GM21717 (cell line): ENCODE measurements at regions not wholly inside any gene's neighbourhood (a gene's known extent, or its start where the extent isn't known, plus 50 kb on each side); places are given as distances from the start of the nearest gene placed in this dataset.

Experiments used
- ATAC-seq: cut with Tn5 transposase; IDR thresholded peaks from one replicate; pipeline ENCODE4 v1.9.1; 2021; ENCODE audit warnings: mild to moderate bottlenecking, moderate library complexity; ENCODE audit not compliant: unreplicated experiment

DNA sequence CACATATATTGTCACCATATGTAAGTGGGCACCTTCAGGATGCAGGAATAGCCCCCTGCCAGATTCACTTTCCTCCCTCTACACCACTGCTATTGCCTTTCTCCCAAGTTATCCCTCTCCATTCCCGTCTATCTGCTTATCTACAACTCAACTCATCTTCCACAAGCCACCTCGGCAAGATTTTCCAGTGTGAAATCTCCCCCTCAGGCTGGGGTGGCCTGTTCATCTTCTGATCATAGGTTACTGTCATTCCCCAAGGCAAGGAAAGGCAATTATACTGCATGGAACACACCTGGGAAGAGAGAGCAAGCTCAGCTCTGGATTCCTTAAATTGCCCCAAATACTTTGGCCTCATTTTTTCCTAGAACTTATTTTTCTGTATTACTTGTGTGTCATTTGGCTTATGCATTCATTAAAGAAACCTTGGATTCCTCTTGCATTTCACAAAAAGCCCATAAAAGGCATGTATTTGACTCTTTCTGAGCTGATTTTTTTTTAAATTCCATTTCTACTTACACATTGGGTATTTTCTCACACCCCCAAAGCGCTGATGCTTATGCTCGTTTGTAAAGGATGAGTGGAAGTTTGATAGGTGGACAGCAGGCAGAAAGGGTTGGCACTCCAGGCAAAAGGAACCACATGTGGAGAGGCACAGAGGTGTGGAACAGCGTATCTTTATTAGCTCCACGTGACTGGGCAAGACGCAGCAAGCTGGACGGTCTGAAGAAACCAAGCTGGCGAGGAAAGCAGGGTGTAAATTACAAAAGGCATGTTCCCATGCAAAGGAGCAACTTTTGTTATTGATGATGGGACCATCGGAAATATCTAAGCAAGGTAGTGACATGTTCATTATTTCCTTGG, 169.7 kb upstream of the RAB4A start:
- ATAC-seq = no peak

DNA sequence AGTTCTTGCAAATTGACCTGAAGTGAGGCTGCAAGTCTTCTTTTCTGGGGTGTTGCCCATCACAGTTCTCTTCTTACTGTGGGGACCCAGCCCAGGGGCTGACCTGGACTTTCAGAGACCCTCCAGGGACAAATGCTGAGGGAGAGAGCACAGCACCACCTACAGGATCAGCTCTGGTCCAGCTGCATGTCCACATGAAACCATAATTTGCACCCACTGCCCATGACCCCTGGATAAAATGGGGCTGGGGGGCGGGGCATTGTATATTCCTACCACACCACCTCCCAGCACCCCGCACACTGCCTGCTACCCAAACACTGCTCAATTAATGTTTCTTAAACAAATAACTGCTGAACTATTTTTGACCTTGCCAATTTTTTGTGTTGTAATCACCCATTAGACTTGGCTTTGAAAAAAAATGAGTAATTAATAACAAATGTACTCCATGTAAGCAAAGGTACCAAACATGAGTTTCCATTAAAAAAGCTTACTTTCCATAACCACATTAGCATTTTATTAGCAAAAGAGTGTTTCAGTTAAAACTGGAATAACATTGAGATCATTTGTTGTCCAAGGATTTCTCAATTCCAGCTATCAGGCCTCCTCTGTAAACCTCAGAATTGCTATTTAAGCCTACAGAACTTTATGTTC, 168.0 kb upstream of the RAB4A start:
- ATAC-seq = no peak

DNA sequence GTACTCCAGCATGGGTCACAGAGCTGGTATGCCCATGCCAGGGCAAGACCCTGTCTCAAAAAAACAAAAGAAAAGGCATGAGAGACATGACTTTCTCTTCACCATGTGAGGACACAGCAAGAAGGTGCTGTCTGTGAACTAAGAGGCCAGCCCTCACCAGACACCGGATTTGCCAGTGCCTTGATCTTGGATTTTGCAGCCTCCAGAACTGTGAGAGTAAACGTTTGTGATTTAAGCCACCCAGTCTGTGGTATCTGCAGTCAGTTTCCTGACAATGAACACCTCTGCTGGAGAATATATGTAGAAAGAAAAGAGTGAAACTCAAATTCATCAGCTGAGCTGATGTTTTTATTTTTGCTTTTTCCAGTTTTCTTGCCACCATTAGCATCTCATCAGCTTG, 166.3 kb upstream of the RAB4A start:
- no peak for ATAC-seq

GRCh38 chr1:229105109-229105508, 165.8 kb upstream of the RAB4A start:
- no peak for ATAC-seq

GRCh38 chr1:229105822-229106525, 164.9 kb upstream of the RAB4A start:
- ATAC-seq = no peak

- ATAC-seq = no peak
These were observed 164.3 kb upstream of the RAB4A start for GRCh38 chr1:229106526-229107125.

GRCh38 chr1:229107304-229107815, 163.6 kb upstream of the RAB4A start:
- ATAC-seq = no peak

DNA sequence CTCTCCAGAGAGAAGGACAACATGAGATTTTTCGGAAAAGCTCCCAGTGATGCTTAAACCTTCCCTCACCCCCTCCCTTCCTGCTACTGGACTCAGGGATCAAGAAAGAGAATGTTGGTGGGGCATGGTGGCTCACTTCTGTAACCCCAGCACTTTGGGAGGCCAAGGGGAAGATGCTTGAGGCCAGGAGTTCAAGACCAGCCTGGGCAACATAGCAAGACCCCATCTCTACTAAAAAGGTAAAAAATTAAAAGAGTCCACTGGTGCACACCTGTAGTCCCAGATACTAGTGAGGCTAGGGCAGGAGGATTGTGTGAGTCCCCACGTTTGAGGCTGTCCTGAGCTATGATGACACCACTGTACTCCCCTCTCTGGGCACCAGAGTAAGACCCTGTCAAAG, 162.9 kb upstream of the RAB4A start:
- no peak for ATAC-seq

GRCh38 chr1:229108598-229109201, 162.2 kb upstream of the RAB4A start:
- no peak for ATAC-seq

- ATAC-seq = no peak
These were observed 161.6 kb upstream of the RAB4A start for GRCh38 chr1:229109320-229109761.

GRCh38 chr1:229110986-229111385, 159.9 kb upstream of the RAB4A start:
- no peak for ATAC-seq

GRCh38 chr1:229111703-229112319, 159.1 kb upstream of the RAB4A start:
- no peak for ATAC-seq

DNA sequence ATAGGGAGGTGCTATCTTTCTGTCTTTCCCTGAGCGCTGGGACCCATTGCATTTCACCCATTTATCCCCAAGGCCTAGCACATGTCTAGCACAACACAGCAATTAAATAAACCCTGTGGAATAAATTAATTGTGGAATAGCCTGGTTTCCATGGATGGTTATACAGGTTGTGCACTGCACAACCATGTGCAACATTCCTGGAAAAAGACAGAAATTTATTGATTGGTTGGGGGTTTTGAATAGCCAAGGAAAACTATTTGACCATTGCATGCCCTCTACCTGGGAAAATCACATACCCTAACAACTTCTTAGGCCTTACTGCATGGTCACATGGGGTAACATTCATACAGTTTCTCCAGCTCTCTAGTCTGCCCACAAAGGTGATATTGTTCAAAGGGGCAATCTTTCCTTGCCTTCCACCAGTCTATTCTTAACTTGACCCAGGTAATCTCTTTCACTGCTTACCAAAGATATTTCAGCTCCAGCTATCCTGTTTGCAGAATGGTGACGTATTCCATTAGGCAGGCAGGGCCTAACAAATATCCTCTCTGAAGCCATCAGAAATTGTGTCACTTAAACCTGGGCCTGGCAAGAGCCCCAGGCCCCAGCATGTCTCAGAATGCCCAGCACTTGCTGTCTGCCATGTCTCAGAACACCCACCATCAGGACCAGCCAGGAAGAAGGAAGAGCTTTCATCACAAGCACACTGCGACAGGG, 157.9 kb upstream of the RAB4A start:
- no peak for ATAC-seq

DNA sequence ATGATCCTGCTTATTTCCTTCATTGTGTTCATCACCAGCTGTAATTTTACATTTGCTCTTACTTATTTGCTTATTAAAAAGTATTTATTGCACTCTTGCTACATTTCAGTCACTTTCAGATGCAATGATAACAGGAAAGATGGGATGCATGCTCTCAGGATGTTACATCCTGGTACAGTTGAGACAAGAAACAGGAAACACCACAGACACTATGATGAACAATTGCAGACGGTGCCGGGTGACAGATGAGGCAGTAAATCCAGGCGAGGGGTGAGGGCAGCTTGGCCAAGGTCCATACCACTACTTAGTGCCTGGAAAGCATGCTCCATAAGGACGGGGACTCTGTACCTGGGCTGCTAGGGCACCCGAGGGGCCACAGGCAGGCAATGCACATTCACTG, 156.6 kb upstream of the RAB4A start:
- no peak for ATAC-seq

GRCh38 chr1:229114850-229115365, 156.0 kb upstream of the RAB4A start:
- ATAC-seq = no peak

DNA sequence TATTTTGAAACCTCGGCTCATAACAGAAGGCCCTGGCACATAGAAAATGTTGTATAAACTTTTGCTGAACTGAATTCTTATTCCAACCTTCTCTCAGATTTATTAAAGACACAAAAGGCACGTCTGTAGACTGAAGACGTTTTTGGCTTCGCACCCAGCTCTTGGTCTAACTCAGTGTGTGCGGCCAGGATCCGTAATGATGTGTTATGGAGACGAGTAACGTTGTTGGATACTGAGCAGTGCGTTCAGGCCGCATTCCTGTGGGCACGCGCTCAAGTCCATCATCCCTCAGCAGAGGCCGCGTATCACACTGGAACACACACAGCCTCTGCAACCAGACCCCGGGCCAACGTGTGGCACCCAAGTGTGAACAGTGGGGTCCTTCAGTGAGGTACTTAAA, 154.8 kb upstream of the RAB4A start:
- no peak for ATAC-seq

- no peak for ATAC-seq
These were observed 153.1 kb upstream of the RAB4A start for GRCh38 chr1:229117664-229118300.

DNA sequence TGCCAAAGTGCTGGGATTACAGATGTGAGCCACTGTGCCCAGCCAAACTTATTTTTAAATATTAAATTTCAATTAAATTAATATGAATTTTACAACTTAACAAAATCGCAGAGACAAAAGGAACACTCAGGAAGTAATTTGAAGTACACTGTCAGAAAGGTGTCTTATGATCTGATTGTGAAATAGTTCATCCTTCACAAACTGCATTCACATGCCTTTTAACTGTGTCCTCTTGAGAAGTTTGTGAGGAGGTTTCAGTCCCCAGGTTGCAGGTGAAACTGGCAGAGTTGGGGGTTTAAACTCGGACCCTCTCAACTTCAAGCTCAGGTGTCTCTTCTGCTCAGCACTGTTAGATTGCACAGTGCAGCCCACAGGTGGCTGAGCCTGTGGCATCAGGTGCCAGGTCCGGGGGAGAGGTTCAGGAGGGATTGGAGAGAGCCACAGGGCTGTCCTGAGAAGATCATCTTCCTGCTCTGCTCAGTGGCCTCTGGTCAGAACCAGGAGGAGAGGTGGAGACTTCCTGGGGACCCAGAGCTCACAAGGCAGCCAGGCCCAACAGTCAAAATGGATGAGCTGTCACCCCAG, 152.3 kb upstream of the RAB4A start:
- ATAC-seq = no peak

DNA sequence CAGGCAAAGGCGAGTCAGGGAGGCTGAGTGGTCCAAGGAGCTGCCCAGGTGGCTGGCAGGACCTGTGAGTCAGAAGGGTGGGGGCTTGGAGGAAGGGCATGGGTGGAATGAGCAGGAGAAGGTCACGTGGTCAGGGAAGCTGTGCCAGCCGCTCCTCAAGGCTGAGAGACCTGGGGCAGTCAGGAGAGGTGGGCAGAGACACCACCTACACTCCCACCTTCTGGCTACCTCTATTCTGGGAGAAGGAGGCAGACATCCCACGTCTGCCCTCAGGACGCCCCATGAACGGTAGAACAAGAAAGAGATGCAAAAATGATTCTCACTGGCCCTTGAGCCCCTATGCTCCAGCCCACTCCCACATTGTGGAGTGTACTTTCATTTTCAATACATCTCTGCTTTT, 151.8 kb upstream of the RAB4A start:
- ATAC-seq = no peak
